Activated naive CD8-positive, alpha-beta T cell treated with anti-CD3 and anti-CD28 coated beads, Interleukin-2, amount 10 ng/mL, durations not matched to agents 7 days and 5 days (primary cell): ENCODE measurements at regions not wholly inside any gene's neighbourhood (a gene's known extent, or its start where the extent isn't known, plus 50 kb on each side); places are given as distances from the start of the nearest gene placed in this dataset.

Experiments
- ATAC-seq: fragments of 150-1000 bp; cut with Tn5 transposase; one replicate; pipeline ENCODE4 v1.10.0; 2021; ENCODE audit warnings: low read depth, moderate library complexity
- POLR2A ChIA-PET: fragments of 350-600 bp; sonication (Branson Sonifier 250); formaldehyde crosslinking; loops from one replicate; lab custom pipeline; 2021; ENCODE audit warnings: antibody characterized with exemption; lab: Charles Lee
- DNase-seq: peaks from one replicate; pipeline ENCODE4 v3.0.0; 2021
- H3K27ac Mint-ChIP-seq: one replicate; pipeline ENCODE4 v1.8.0; 2022; ENCODE audit warnings: mild to moderate bottlenecking, mixed read lengths
- H3K27me3 Mint-ChIP-seq: one replicate; pipeline ENCODE4 v1.8.0; 2022; ENCODE audit warnings: mild to moderate bottlenecking, moderate library complexity, mixed read lengths
- H3K36me3 Mint-ChIP-seq: one replicate; pipeline ENCODE4 v1.8.0; 2021; ENCODE audit warnings: mild to moderate bottlenecking, mixed read lengths
- H3K4me1 Mint-ChIP-seq: one replicate; pipeline ENCODE4 v1.8.0; 2021; ENCODE audit warnings: mixed read lengths
- H3K4me3 Mint-ChIP-seq: one replicate; pipeline ENCODE4 v1.8.0; 2022; ENCODE audit warnings: mild to moderate bottlenecking, moderate library complexity, mixed read lengths
- H3K9me3 Mint-ChIP-seq: one replicate; pipeline ENCODE4 v1.8.0; 2021; ENCODE audit warnings: mixed read lengths

DNA sequence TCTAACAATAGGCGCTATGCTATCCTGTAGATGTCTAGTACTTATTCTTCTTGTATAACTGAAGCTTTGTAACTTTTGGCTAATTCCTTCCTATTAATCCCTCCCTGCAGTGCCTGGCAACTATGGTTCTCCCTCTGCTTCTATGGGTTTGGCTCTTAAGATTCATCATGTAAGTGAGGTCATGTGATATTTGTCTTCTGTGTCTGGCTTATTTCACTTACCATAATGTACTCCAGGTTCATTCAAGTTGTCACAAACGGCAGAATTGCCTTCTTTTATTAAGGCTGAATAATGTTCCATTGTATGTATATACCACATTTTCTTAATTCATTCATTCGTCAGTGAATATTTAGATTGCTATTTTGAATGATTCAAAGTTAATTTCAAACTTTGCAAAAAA, 149.9 kb upstream of the GAS1 start:
- no peak for ATAC-seq
- Mint-ChIP-seq H3K4me1 (no peaks in the 10 kb centered on the region), H3K36me3 (no peaks in the 10 kb centered on the region), H3K27me3 (no peaks in the 10 kb centered on the region), H3K27ac (no peak overlapping the region), H3K9me3 (no peaks in the 10 kb centered on the region), H3K4me3 (no peak overlapping the region)
- no peak for DNase-seq
- POLR2A ChIA-PET, result no interaction called here

GRCh38 chr9:87099407-87099806, 152.1 kb upstream of the GAS1 start:
- POLR2A ChIA-PET, result no interaction called here
- no peak overlapping the region for H3K27ac Mint-ChIP-seq
- no peaks in the 10 kb centered on the region for H3K36me3 Mint-ChIP-seq
- no peaks in the 10 kb centered on the region for H3K27me3 Mint-ChIP-seq
- no peak overlapping the region for H3K4me3 Mint-ChIP-seq
- H3K9me3 Mint-ChIP-seq, result no peaks in the 10 kb centered on the region
- H3K4me1 Mint-ChIP-seq, result no peaks in the 10 kb centered on the region
- ATAC-seq, result no peak
- DNase-seq, result no peak

GRCh38 chr9:87100001-87100400, 152.7 kb upstream of the GAS1 start:
- ATAC-seq, result no peak
- H3K27ac Mint-ChIP-seq, result no peak overlapping the region
- no peaks in the 10 kb centered on the region for H3K27me3 Mint-ChIP-seq
- DNase-seq, result no peak
- no peak overlapping the region for H3K4me3 Mint-ChIP-seq
- no peaks in the 10 kb centered on the region for H3K36me3 Mint-ChIP-seq
- POLR2A ChIA-PET, result no interaction called here
- H3K4me1 Mint-ChIP-seq, result no peaks in the 10 kb centered on the region
- H3K9me3 Mint-ChIP-seq, result no peaks in the 10 kb centered on the region

- no peak for DNase-seq
- Mint-ChIP-seq H3K9me3 (no peaks in the 10 kb centered on the region), H3K4me1 (no peaks in the 10 kb centered on the region), H3K27ac (no peak overlapping the region), H3K4me3 (no peak overlapping the region), H3K27me3 (peaks cover 3% of the 10 kb centered on the region), H3K36me3 (no peaks in the 10 kb centered on the region)
- no peak for ATAC-seq
- POLR2A ChIA-PET, result no interaction called here
Measured at GRCh38 chr9:87102126-87102525, 154.8 kb upstream of the GAS1 start.

- no peak overlapping the region for H3K27ac Mint-ChIP-seq
- peaks cover 4% of the 10 kb centered on the region for H3K27me3 Mint-ChIP-seq
- H3K9me3 Mint-ChIP-seq, result no peaks in the 10 kb centered on the region
- H3K36me3 Mint-ChIP-seq, result no peaks in the 10 kb centered on the region
- DNase-seq (no peak), ATAC-seq (no peak)
- no peak overlapping the region for H3K4me3 Mint-ChIP-seq
- POLR2A ChIA-PET, result no interaction called here
- no peaks in the 10 kb centered on the region for H3K4me1 Mint-ChIP-seq
Measured at GRCh38 chr9:87107072-87107471, 159.8 kb upstream of the GAS1 start.

- no peaks in the 10 kb centered on the region for H3K4me1 Mint-ChIP-seq
- ATAC-seq, result no peak
- H3K27ac Mint-ChIP-seq, result no peak overlapping the region
- DNase-seq, result no peak
- no peaks in the 10 kb centered on the region for H3K9me3 Mint-ChIP-seq
- H3K4me3 Mint-ChIP-seq, result no peak overlapping the region
- peaks cover 4% of the 10 kb centered on the region for H3K27me3 Mint-ChIP-seq
- no peaks in the 10 kb centered on the region for H3K36me3 Mint-ChIP-seq
- POLR2A ChIA-PET, result no interaction called here
Measured at GRCh38 chr9:87108661-87109060, 161.4 kb upstream of the GAS1 start.

- ATAC-seq, result no peak
- Mint-ChIP-seq H3K9me3 (no peaks in the 10 kb centered on the region), H3K27me3 (peaks cover 4% of the 10 kb centered on the region), H3K4me3 (no peak overlapping the region), H3K4me1 (no peaks in the 10 kb centered on the region), H3K27ac (no peak overlapping the region), H3K36me3 (no peaks in the 10 kb centered on the region)
- DNase-seq, result no peak
- POLR2A ChIA-PET, result no interaction called here
Measured at GRCh38 chr9:87109231-87109631, 161.9 kb upstream of the GAS1 start.

GRCh38 chr9:87109851-87110250, 162.5 kb upstream of the GAS1 start:
- DNase-seq (no peak), ATAC-seq (no peak)
- Mint-ChIP-seq H3K36me3 (no peaks in the 10 kb centered on the region), H3K4me1 (no peaks in the 10 kb centered on the region), H3K27ac (no peak overlapping the region), H3K4me3 (no peak overlapping the region), H3K9me3 (no peaks in the 10 kb centered on the region), H3K27me3 (peaks cover 4% of the 10 kb centered on the region)
- POLR2A ChIA-PET, result no interaction called here

- Mint-ChIP-seq H3K27me3 (peaks cover 4% of the 10 kb centered on the region), H3K9me3 (no peaks in the 10 kb centered on the region), H3K4me1 (no peaks in the 10 kb centered on the region), H3K27ac (no peak overlapping the region), H3K36me3 (no peaks in the 10 kb centered on the region), H3K4me3 (no peak overlapping the region)
- POLR2A ChIA-PET, result no interaction called here
- DNase-seq, result no peak
- no peak for ATAC-seq
Measured at GRCh38 chr9:87111010-87111409, 163.7 kb upstream of the GAS1 start.

DNA sequence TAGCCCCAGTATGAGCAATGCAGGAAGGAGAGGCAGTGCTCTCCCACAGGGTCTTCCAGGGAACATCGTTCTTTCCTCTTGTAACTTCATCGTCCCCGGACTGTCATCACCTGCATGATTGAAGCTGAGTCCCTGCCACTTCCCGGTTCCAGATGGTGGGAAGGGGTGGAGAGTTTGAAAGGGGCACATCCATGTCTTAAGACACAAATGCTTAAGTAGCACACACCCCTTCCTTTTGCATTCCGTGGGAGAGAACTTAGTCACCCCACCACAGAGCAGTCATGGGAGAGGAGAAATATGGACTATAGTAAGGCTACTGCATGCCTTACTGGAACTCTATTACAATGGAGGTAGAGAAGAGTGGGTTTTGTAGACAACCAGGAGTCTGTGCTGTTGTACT, 165.3 kb upstream of the GAS1 start:
- peaks cover 2% of the 10 kb centered on the region for H3K27me3 Mint-ChIP-seq
- POLR2A ChIA-PET, result no interaction called here
- DNase-seq (no peak), ATAC-seq (no peak)
- H3K27ac Mint-ChIP-seq, result no peak overlapping the region
- H3K4me1 Mint-ChIP-seq, result no peaks in the 10 kb centered on the region
- no peak overlapping the region for H3K4me3 Mint-ChIP-seq
- H3K36me3 Mint-ChIP-seq, result no peaks in the 10 kb centered on the region
- H3K9me3 Mint-ChIP-seq, result no peaks in the 10 kb centered on the region

DNA sequence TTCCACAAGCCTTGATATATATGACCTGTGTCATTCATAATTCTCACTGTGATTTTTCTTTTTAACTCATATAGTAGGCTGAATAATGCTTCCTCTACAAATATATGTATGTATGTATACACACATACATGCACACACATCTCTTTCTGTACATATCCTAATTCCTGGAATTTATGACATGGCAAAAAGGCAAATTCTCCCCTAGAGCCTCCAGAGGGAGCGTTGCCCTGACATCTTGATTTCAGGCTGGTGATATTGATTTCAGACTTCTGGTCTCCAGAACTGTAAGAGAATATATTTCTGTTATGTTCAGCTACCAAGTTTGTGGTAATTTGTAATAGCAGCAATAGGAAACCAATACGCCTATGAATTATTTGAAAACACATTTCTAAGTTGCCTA, 166.6 kb upstream of the GAS1 start:
- POLR2A ChIA-PET, result no interaction called here
- ATAC-seq, result no peak
- H3K36me3 Mint-ChIP-seq, result no peaks in the 10 kb centered on the region
- no peaks in the 10 kb centered on the region for H3K4me1 Mint-ChIP-seq
- peaks cover 2% of the 10 kb centered on the region for H3K27me3 Mint-ChIP-seq
- H3K27ac Mint-ChIP-seq, result no peak overlapping the region
- DNase-seq, result no peak
- no peaks in the 10 kb centered on the region for H3K9me3 Mint-ChIP-seq
- no peak overlapping the region for H3K4me3 Mint-ChIP-seq

- Mint-ChIP-seq H3K4me1 (no peaks in the 10 kb centered on the region), H3K9me3 (no peaks in the 10 kb centered on the region), H3K27ac (no peak overlapping the region), H3K4me3 (no peak overlapping the region), H3K27me3 (no peaks in the 10 kb centered on the region), H3K36me3 (no peaks in the 10 kb centered on the region)
- POLR2A ChIA-PET, result no interaction called here
- no peak for DNase-seq
- ATAC-seq, result no peak
Measured at GRCh38 chr9:87115785-87116184, 168.5 kb upstream of the GAS1 start.

DNA sequence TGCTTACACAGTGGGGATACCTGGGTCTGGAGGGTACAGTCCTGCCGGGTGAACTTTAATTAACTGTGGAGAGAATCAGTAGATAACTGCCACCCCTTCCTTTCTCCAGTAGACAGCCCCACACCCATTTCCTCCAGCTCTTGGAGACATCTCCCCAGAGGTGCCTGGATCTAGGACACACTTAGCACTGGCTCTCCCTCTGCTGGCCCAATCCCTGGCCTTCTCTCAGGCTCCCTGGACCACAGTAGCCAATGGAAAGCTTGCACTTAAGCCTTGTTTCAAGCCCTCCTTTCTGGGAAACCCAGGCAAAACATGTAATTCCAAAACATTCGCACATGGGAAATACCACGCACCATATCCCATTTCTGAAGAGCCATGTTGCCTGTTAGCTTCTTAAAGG, 169.2 kb upstream of the GAS1 start:
- Mint-ChIP-seq H3K4me3 (no peak overlapping the region), H3K9me3 (no peaks in the 10 kb centered on the region), H3K4me1 (no peaks in the 10 kb centered on the region), H3K27me3 (no peaks in the 10 kb centered on the region), H3K27ac (no peak overlapping the region), H3K36me3 (no peaks in the 10 kb centered on the region)
- POLR2A ChIA-PET, result no interaction called here
- no peak for ATAC-seq
- no peak for DNase-seq

DNA sequence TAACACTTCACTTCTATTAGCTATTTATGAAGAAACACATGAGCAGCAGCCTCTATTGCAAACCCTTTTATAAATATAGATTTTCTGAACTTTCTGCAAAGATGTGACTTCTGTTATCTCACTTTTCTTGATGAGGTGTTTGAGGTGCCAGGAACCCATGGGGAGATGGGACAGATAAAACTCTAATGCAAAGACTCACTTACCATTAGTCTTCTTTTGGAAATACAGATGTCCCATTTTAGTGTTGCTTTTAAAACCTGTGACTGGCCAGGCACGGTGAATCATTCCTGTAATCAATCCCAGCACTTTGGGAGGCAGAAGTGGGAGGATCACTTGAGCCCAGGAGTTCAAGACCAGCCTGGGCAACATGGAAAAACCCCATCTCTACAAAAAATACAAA, 171.3 kb upstream of the GAS1 start:
- POLR2A ChIA-PET, result no interaction called here
- H3K9me3 Mint-ChIP-seq, result no peaks in the 10 kb centered on the region

GRCh38 chr9:87119328-87119881, 172.1 kb upstream of the GAS1 start:
- Mint-ChIP-seq H3K36me3 (no peaks in the 10 kb centered on the region), H3K9me3 (no peaks in the 10 kb centered on the region), H3K27ac (no peak overlapping the region), H3K27me3 (peaks cover 1% of the 10 kb centered on the region), H3K4me3 (no peak overlapping the region), H3K4me1 (no peaks in the 10 kb centered on the region)
- DNase-seq, result no peak
- POLR2A ChIA-PET, result no interaction called here
- no peak for ATAC-seq

More for the DNA sequence above, 171.3 kb upstream of the GAS1 start:
- H3K27me3 Mint-ChIP-seq, result no peaks in the 10 kb centered on the region
- no peak for ATAC-seq
- H3K4me1 Mint-ChIP-seq, result no peaks in the 10 kb centered on the region
- DNase-seq, result no peak
- no peaks in the 10 kb centered on the region for H3K36me3 Mint-ChIP-seq
- no peak overlapping the region for H3K4me3 Mint-ChIP-seq
- no peak overlapping the region for H3K27ac Mint-ChIP-seq
